ENCODE measurements at regions not wholly inside any gene's neighbourhood (a gene's known extent, or its start where the extent isn't known, plus 50 kb on each side); places are given as distances from the start of the nearest gene placed in this dataset.
"Not testable (repeated sequence)": the region's sequence is repeated elsewhere in the genome, so short reads cannot be mapped to it uniquely, and the experiment has no call there.

- DNase-seq, result not testable (repeated sequence)
These were observed 822.1 kb downstream of the KCNMA1 start for GRCh38 chr10:76815505-76815904.

GRCh38 chr10:76811430-76811829, 826.2 kb downstream of the KCNMA1 start:
- no peak for DNase-seq

- DNase-seq, result no peak
These were observed 849.2 kb downstream of the KCNMA1 start for GRCh38 chr10:76788452-76788811.

GRCh38 chr10:76787746-76788451, 849.7 kb downstream of the KCNMA1 start:
- no peak for DNase-seq

GRCh38 chr10:76786504-76787072, 851.0 kb downstream of the KCNMA1 start:
- no peak for DNase-seq

- DNase-seq, result no peak
These were observed 853.5 kb downstream of the KCNMA1 start for GRCh38 chr10:76784076-76784475.

GRCh38 chr10:76779796-76780301, 857.8 kb downstream of the KCNMA1 start:
- no peak for DNase-seq

GRCh38 chr10:76778914-76779795, 858.5 kb downstream of the KCNMA1 start:
- no peak for DNase-seq

- DNase-seq, result no peak
These were observed 862.5 kb downstream of the KCNMA1 start for GRCh38 chr10:76774987-76775603.

GRCh38 chr10:76769582-76769981, 868.0 kb downstream of the KCNMA1 start:
- DNase-seq, result no peak

GRCh38 chr10:76769161-76769560, 868.4 kb downstream of the KCNMA1 start:
- DNase-seq, result no peak

GRCh38 chr10:76766682-76767081, 870.9 kb downstream of the KCNMA1 start:
- DNase-seq, result no peak

- DNase-seq, result not testable (repeated sequence)
These were observed 872.7 kb downstream of the KCNMA1 start for GRCh38 chr10:76764921-76765320.

- no peak for DNase-seq
These were observed 873.4 kb downstream of the KCNMA1 start for GRCh38 chr10:76764177-76764576.

- DNase-seq, result no peak
These were observed 874.2 kb downstream of the KCNMA1 start for GRCh38 chr10:76763376-76763775.

- DNase-seq, result no peak
These were observed 877.9 kb downstream of the KCNMA1 start for GRCh38 chr10:76759681-76760080.

GRCh38 chr10:76743169-76743568, 894.4 kb downstream of the KCNMA1 start:
- no peak for DNase-seq

GRCh38 chr10:76740514-76740913, 897.1 kb downstream of the KCNMA1 start:
- no peak for DNase-seq

- no peak for DNase-seq
These were observed 898.6 kb downstream of the KCNMA1 start for GRCh38 chr10:76738991-76739390.

- no peak for DNase-seq
These were observed 900.6 kb downstream of the KCNMA1 start for GRCh38 chr10:76736815-76737618.

- no peak for DNase-seq
These were observed 901.2 kb downstream of the KCNMA1 start for GRCh38 chr10:76736392-76736791.

GRCh38 chr10:76735866-76736265, 901.7 kb downstream of the KCNMA1 start:
- no peak for DNase-seq
